Activated CD4-positive, alpha-beta memory T cell treated with anti-CD3 and anti-CD28 coated beads for 36 hours (primary cell): ENCODE measurements at regions not wholly inside any gene's neighbourhood (a gene's known extent, or its start where the extent isn't known, plus 50 kb on each side); places are given as distances from the start of the nearest gene placed in this dataset.

Experiments
- CTCF ChIA-PET: fragments of 350-600 bp; sonication (Branson Sonifier 250); formaldehyde crosslinking; loops from one replicate; lab custom pipeline; 2021; ENCODE audit warnings: antibody characterized with exemption, inconsistent platforms; lab: Charles Lee
- POLR2A ChIA-PET: fragments of 350-600 bp; sonication (Branson Sonifier 250); formaldehyde crosslinking; loops from one replicate; lab custom pipeline; 2021; ENCODE audit warnings: antibody characterized with exemption; lab: Charles Lee
- DNase-seq: peaks from one replicate; pipeline ENCODE4 v3.0.0-alpha.2; 2020
- H3K27ac Mint-ChIP-seq: one replicate; pipeline ENCODE4 v1.8.0; 2021; ENCODE audit warnings: mixed read lengths
- H3K27me3 Mint-ChIP-seq: one replicate; pipeline ENCODE4 v1.8.0; 2021; ENCODE audit warnings: mixed read lengths
- H3K36me3 Mint-ChIP-seq: one replicate; pipeline ENCODE4 v1.8.0; 2021; ENCODE audit warnings: mixed read lengths
- H3K4me1 Mint-ChIP-seq: one replicate; pipeline ENCODE4 v1.8.0; 2021; ENCODE audit warnings: low read depth, mixed read lengths
- H3K4me3 Mint-ChIP-seq: one replicate; pipeline ENCODE4 v1.8.0; 2021; ENCODE audit warnings: mild to moderate bottlenecking, mixed read lengths
- H3K9me3 Mint-ChIP-seq: one replicate; pipeline ENCODE4 v1.8.0; 2021; ENCODE audit warnings: mixed read lengths
- intact Hi-C: fragments of 100-400 bp; cut with micrococcal nuclease; formaldehyde crosslinking; loops from one replicate; pipeline ENCODE4 v1.15.1; 2023

DNA sequence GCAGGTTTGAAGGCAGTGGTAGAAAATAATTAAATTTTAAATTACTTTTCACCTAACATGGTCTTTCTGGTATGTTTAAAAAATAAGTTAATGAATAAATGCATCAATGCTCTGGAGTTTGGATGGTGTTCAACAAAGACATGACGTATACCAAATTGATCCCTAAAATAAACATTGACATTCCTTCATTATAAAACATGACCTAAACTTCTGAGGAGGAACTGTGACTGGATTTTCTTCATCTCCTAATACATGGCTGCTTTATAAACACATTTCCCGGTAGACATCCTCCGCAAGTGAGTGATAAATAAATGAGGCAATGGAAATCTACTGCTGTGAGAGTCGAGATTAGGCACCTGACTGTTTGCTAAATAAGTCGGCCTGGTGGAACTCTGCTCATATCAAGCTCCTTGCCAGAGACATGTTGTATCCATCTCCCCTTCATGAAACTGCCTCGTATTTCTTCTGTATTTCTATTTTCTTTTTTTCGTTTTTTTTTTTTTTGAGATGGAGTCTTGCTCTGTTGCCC lies 362.3 kb downstream of the RNF144A start:
- ChIA-PET POLR2A (no interaction called here), CTCF (no interaction called here)
- Mint-ChIP-seq H3K36me3 (no peaks in the 10 kb centered on the region), H3K27ac (no peak overlapping the region), H3K4me3 (no peak overlapping the region), H3K4me1 (no peaks in the 10 kb centered on the region), H3K27me3 (peaks cover 6% of the 10 kb centered on the region), H3K9me3 (no peaks in the 10 kb centered on the region)
- intact Hi-C loops = no loop called here
- no peak for DNase-seq

DNA sequence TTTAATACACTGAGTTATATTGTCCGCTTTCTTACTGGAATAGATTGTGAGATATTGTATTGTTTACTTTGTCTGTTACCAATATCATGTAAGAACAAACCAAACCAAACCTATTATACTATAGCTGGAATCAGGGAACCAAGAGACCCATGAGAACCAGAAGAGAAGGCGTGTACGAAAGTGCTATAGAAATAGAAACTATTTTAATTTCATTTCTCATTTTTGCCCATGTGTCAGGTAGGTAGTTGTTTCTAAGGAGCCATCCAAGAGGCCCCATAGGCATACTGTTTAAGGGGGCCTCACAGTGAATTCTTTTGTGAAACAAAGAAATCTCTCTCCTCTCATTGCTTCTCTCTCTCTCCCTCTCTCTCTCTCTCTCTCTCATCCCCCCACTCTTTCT lies 363.6 kb downstream of the RNF144A start:
- Mint-ChIP-seq H3K27me3 (peaks cover 6% of the 10 kb centered on the region), H3K36me3 (no peaks in the 10 kb centered on the region), H3K4me1 (no peaks in the 10 kb centered on the region), H3K4me3 (no peak overlapping the region), H3K9me3 (no peaks in the 10 kb centered on the region), H3K27ac (no peak overlapping the region)
- DNase-seq = no peak
- ChIA-PET POLR2A (no interaction called here), CTCF (no interaction called here)
- intact Hi-C loops = no loop called here

- no peaks in the 10 kb centered on the region for H3K4me1 Mint-ChIP-seq
- H3K4me3 Mint-ChIP-seq = no peak overlapping the region
- H3K9me3 Mint-ChIP-seq = no peaks in the 10 kb centered on the region
- DNase-seq = no peak
- ChIA-PET CTCF (no interaction called here), POLR2A (no interaction called here)
- H3K36me3 Mint-ChIP-seq = no peaks in the 10 kb centered on the region
- intact Hi-C loops = no loop called here
- no peak overlapping the region for H3K27ac Mint-ChIP-seq
- H3K27me3 Mint-ChIP-seq = peaks cover 6% of the 10 kb centered on the region
These were observed 364.3 kb downstream of the RNF144A start for GRCh38 chr2:7281231-7282201.

- DNase-seq = no peak
- H3K27me3 Mint-ChIP-seq = peaks cover 4% of the 10 kb centered on the region
- ChIA-PET POLR2A (no interaction called here), CTCF (no interaction called here)
- H3K9me3 Mint-ChIP-seq = no peaks in the 10 kb centered on the region
- H3K27ac Mint-ChIP-seq = no peak overlapping the region
- no peaks in the 10 kb centered on the region for H3K36me3 Mint-ChIP-seq
- H3K4me1 Mint-ChIP-seq = no peaks in the 10 kb centered on the region
- no peak overlapping the region for H3K4me3 Mint-ChIP-seq
- intact Hi-C loops = no loop called here
These were observed 368.9 kb downstream of the RNF144A start for GRCh38 chr2:7286120-7286519.

DNA sequence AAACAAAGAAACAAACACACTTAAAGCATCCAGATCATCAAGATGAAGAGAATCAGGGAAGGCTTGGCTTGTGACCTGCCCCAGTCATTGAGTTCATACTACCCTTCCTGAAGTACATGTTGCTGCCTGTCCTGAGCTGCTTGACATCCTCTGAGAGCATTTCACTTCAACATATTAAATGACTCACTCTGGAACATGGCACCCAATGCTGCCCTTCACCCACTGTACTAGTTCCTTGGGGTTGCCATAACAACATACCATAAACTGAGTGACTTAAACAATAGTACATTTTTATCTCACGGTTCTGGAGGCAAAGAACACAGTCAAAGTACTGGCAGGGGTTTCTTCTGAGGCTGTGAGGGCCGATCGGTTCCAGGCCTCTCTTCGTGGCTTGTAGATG lies 371.3 kb downstream of the RNF144A start:
- Mint-ChIP-seq H3K4me1 (no peaks in the 10 kb centered on the region), H3K27me3 (peaks cover 4% of the 10 kb centered on the region), H3K27ac (no peak overlapping the region), H3K4me3 (no peak overlapping the region), H3K9me3 (no peaks in the 10 kb centered on the region), H3K36me3 (no peaks in the 10 kb centered on the region)
- POLR2A ChIA-PET = no interaction called here
- no peak for DNase-seq
- CTCF ChIA-PET = no interaction called here
- intact Hi-C loops = no loop called here

DNA sequence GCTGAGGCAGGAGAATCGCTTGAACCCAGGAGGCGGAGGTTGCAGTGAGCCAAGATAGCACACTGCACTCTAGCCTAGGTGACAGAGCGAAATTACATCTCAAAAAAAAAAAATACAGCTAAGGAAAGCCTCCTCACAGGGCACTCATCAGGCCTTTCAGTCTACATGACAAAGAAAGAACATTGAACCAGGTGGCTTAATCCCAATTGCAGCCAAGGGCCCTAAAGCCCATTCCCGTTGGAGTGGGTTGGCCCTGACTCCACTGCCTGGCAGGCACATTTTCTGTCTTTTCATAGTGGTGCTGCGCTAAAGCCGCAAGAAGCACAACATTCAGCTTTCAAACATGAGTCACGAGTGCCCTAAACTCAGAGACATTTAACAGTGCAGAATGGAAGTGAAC lies 372.5 kb downstream of the RNF144A start:
- H3K27ac Mint-ChIP-seq = no peak overlapping the region
- H3K4me1 Mint-ChIP-seq = no peaks in the 10 kb centered on the region
- H3K4me3 Mint-ChIP-seq = no peak overlapping the region
- intact Hi-C loops = no loop called here
- H3K9me3 Mint-ChIP-seq = no peaks in the 10 kb centered on the region
- ChIA-PET CTCF (no interaction called here), POLR2A (no interaction called here)
- peaks cover 2% of the 10 kb centered on the region for H3K27me3 Mint-ChIP-seq
- H3K36me3 Mint-ChIP-seq = no peaks in the 10 kb centered on the region
- DNase-seq = no peak

DNA sequence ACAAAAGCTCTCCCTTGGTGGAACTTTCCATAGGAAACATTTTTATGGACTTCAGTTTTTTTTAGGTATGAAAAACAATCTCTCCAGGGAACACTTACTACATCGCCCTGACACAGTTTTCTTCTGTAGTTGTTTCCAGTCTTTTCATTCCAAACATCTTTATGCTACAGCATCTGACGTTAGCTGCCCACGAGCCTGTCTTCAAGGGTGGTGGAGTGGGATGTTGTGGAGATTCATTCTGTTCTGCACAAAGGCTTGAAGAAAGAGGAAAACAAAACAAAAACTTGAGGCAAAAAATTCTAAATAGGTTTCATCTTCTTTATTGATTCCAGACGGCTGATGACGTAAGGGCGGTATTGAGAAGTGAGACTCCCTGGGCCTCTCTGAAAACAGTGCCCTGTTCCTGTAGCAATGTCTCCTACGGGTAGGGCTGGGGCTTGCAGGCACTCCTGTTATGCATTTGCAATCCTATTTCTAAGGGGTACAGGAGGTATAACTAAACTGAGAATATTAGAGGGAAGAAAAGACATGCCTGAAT lies 375.0 kb downstream of the RNF144A start:
- POLR2A ChIA-PET = no interaction called here
- H3K4me1 Mint-ChIP-seq = no peaks in the 10 kb centered on the region
- no peaks in the 10 kb centered on the region for H3K9me3 Mint-ChIP-seq
- no peaks in the 10 kb centered on the region for H3K36me3 Mint-ChIP-seq
- no peak for DNase-seq
- H3K27ac Mint-ChIP-seq = no peak overlapping the region
- no peak overlapping the region for H3K4me3 Mint-ChIP-seq
- CTCF ChIA-PET = no interaction called here
- peaks cover 3% of the 10 kb centered on the region for H3K27me3 Mint-ChIP-seq
- intact Hi-C loops = no loop called here

DNA sequence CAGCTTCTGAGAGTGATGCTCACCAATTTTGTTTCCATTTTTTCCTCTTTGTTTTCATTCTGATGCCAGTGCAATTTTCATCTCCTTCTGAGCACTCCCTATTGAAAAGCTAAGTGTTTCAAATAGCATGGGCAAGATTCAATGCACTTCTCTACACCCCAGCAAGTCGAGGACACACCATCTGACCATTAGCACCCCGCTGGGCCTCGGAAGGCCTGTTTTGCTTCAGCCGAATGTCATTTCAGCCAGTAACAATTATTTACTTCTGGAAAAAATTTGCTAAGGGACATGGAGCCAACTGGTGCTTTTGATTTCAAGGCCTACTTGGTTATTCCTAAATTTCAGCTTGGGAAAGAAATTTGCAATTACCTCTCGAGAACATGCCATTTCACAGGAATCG lies 392.4 kb downstream of the RNF144A start:
- intact Hi-C loops = no loop called here
- no peak for DNase-seq
- Mint-ChIP-seq H3K4me3 (no peak overlapping the region), H3K4me1 (no peaks in the 10 kb centered on the region), H3K27ac (no peak overlapping the region), H3K9me3 (no peaks in the 10 kb centered on the region), H3K27me3 (peaks cover 1% of the 10 kb centered on the region), H3K36me3 (no peaks in the 10 kb centered on the region)
- ChIA-PET POLR2A (no interaction called here), CTCF (no interaction called here)

- ChIA-PET POLR2A (no interaction called here), CTCF (no interaction called here)
- Mint-ChIP-seq H3K27me3 (peaks cover 20% of the 10 kb centered on the region), H3K4me1 (no peaks in the 10 kb centered on the region), H3K36me3 (no peaks in the 10 kb centered on the region), H3K9me3 (no peaks in the 10 kb centered on the region), H3K4me3 (no peak overlapping the region), H3K27ac (no peak overlapping the region)
- intact Hi-C loops = no loop called here
- no peak for DNase-seq
These were observed 407.5 kb downstream of the RNF144A start for GRCh38 chr2:7324706-7325105.

- Mint-ChIP-seq H3K9me3 (no peaks in the 10 kb centered on the region), H3K4me3 (no peak overlapping the region), H3K4me1 (no peaks in the 10 kb centered on the region), H3K36me3 (no peaks in the 10 kb centered on the region), H3K27ac (no peak overlapping the region), H3K27me3 (peaks cover 20% of the 10 kb centered on the region)
- intact Hi-C loops = no loop called here
- no peak for DNase-seq
- CTCF ChIA-PET = no interaction called here
- POLR2A ChIA-PET = no interaction called here
These were observed 408.0 kb downstream of the RNF144A start for GRCh38 chr2:7325186-7325585.

- H3K27me3 Mint-ChIP-seq = peaks cover 20% of the 10 kb centered on the region
- H3K4me3 Mint-ChIP-seq = no peak overlapping the region
- no peaks in the 10 kb centered on the region for H3K9me3 Mint-ChIP-seq
- intact Hi-C loops = no loop called here
- H3K36me3 Mint-ChIP-seq = no peaks in the 10 kb centered on the region
- CTCF ChIA-PET = no interaction called here
- no peaks in the 10 kb centered on the region for H3K4me1 Mint-ChIP-seq
- POLR2A ChIA-PET = no interaction called here
- DNase-seq = no peak
- no peak overlapping the region for H3K27ac Mint-ChIP-seq
These were observed 412.3 kb downstream of the RNF144A start for GRCh38 chr2:7329465-7329864.

DNA sequence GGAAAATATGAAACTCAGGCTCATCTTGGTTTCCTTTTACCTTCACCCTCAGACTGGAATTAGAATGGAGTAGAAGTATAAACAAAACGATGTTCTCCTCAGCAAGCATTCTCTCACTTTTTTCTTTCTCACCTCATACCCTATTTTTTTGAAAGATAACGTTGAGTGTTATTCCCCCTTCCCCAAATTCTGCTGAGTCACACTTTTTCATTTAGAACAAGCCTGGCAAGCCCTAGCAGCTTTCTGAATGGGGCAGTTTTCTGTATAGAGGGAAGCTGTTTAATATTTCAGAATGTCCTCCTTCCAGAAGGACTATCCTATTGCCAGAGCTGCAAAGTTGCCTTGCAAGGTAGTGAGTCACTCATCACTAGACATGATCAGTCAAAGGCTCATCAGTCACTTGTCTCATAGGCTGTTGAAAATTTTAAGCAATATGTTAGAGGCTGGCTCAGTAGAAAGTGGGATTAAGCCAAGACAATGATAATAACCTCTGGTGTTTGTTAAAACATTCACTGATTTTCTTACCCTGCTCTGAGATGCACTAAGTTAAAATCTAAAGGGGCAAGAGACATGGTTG lies 416.1 kb downstream of the RNF144A start:
- POLR2A ChIA-PET = no interaction called here
- H3K27ac Mint-ChIP-seq = no peak overlapping the region
- no peak for DNase-seq
- CTCF ChIA-PET = no interaction called here
- H3K9me3 Mint-ChIP-seq = no peaks in the 10 kb centered on the region
- H3K4me1 Mint-ChIP-seq = no peaks in the 10 kb centered on the region
- peaks cover 27% of the 10 kb centered on the region for H3K27me3 Mint-ChIP-seq
- H3K4me3 Mint-ChIP-seq = no peak overlapping the region
- H3K36me3 Mint-ChIP-seq = no peaks in the 10 kb centered on the region
- intact Hi-C loops = no loop called here
